Liver (tissue), 8 donors: ENCODE measurements at regions not wholly inside any gene's neighbourhood (a gene's known extent, or its start where the extent isn't known, plus 50 kb on each side); places are given as distances from the start of the nearest gene placed in this dataset.

Experiments
- DNase-seq: peaks from one replicate; pipeline ENCODE4 v3.0.0-alpha.2; 2017; ENCODE audit warnings: low spot score
- H3K27ac ChIP-seq, 2 donors: one replicate each; pipeline ENCODE4 v1.7.0; 2013; ENCODE audit warnings: inconsistent platforms in 2 of 2, low read length in 2 of 2, control low read depth in 1 of 2, low read depth in 1 of 2, mild to moderate bottlenecking in 1 of 2
- H3K27me3 ChIP-seq, 4 donors: one replicate each; pipeline versions ENCODE4 v1.6.1 to v1.7.0; 2013; ENCODE audit warnings: low read length in 3 of 4, inconsistent platforms in 1 of 4, mild to moderate bottlenecking in 1 of 4, moderate library complexity in 1 of 4; ENCODE audit not compliant: control insufficient read depth in 4 of 4, insufficient read depth in 4 of 4
- H3K36me3 ChIP-seq, 4 donors: one replicate each; pipeline versions ENCODE4 v1.6.1 to v1.7.0; 2013; ENCODE audit warnings: low read length in 3 of 4, mild to moderate bottlenecking in 3 of 4, low read depth in 1 of 4, moderate library complexity in 1 of 4; ENCODE audit not compliant: control insufficient read depth in 4 of 4, insufficient read depth in 3 of 4
- H3K4me1 ChIP-seq, 4 donors: one replicate each; pipeline versions ENCODE4 v1.6.1 to v1.7.0; 2013; ENCODE audit warnings: low read length in 3 of 4, mild to moderate bottlenecking in 3 of 4, moderate library complexity in 1 of 4; ENCODE audit not compliant: control insufficient read depth in 4 of 4, insufficient read depth in 4 of 4
- H3K4me3 ChIP-seq, 3 donors: one replicate each; pipeline versions ENCODE4 v1.6.1 to v1.7.0; 2013; ENCODE audit warnings: low read length in 3 of 3, control low read depth in 1 of 3, low read depth in 1 of 3, mild to moderate bottlenecking in 1 of 3
- H3K9ac ChIP-seq, 2 donors: one replicate each; pipeline ENCODE4 v1.7.0; 2013; ENCODE audit warnings: low read length in 2 of 2, mild to moderate bottlenecking in 2 of 2, moderate library complexity in 2 of 2, control low read depth in 1 of 2, low read depth in 1 of 2
- H3K9me3 ChIP-seq, 4 donors: one replicate each; pipeline versions ENCODE4 v1.6.1 to v1.7.0; 2013; ENCODE audit warnings: low read length in 3 of 4; ENCODE audit not compliant: control insufficient read depth in 4 of 4
- ATF3 ChIP-seq: IDR thresholded peaks from 2 replicates; pipeline ENCODE4 v1.6.1; 2016; ENCODE audit warnings: antibody characterized with exemption
- CTCF ChIP-seq: fragments of 150-350 bp; IDR thresholded peaks from 2 replicates; pipeline ENCODE4 v1.5.1; 2017; ENCODE audit warnings: improper control_type of control experiment, low read depth, low read length; ENCODE audit not compliant: missing input control
- EGR1 ChIP-seq, 2 donors: IDR thresholded peaks; 2 replicates each; pipeline ENCODE4 v1.6.1; 2016 to 2018; ENCODE audit warnings: antibody characterized with exemption in 2 of 2, low read depth in 2 of 2
- FOXA1 ChIP-seq: IDR thresholded peaks from 2 replicates; pipeline ENCODE4 v1.6.1; 2016; ENCODE audit warnings: antibody characterized with exemption
- FOXA2 ChIP-seq: IDR thresholded peaks from 2 replicates; pipeline ENCODE4 v1.6.1; 2016; ENCODE audit warnings: antibody characterized with exemption
- GABPA ChIP-seq, 2 donors: IDR thresholded peaks in 1 of 2; conservative IDR thresholded peaks in 1 of 2; 2 replicates each; pipeline ENCODE4 v1.6.1; 2016; ENCODE audit warnings: antibody characterized with exemption in 2 of 2, mild to moderate bottlenecking in 1 of 2, moderate library complexity in 1 of 2
- HNF4A ChIP-seq, 2 donors: conservative IDR thresholded peaks; 2 replicates each; pipeline ENCODE4 v1.6.1; 2016; ENCODE audit warnings: antibody characterized with exemption in 2 of 2, mild to moderate bottlenecking in 2 of 2
- HNF4G ChIP-seq: IDR thresholded peaks from 2 replicates; pipeline ENCODE4 v1.6.1; 2016; ENCODE audit warnings: antibody characterized with exemption
- JUND ChIP-seq, 2 donors: IDR thresholded peaks; 2 replicates each; pipeline ENCODE4 v1.6.1; 2016; ENCODE audit warnings: antibody characterized with exemption in 2 of 2
- NR2F2 ChIP-seq: IDR thresholded peaks from 2 replicates; pipeline ENCODE4 v1.6.1; 2016; ENCODE audit warnings: antibody characterized with exemption
- RAD21 ChIP-seq, 2 donors: IDR thresholded peaks; 2 replicates each; pipeline ENCODE4 v1.6.1; 2016; ENCODE audit warnings: antibody characterized with exemption in 2 of 2, mild to moderate bottlenecking in 2 of 2
- REST ChIP-seq: IDR thresholded peaks from 2 replicates; pipeline ENCODE4 v1.6.1; 2016; ENCODE audit warnings: antibody characterized with exemption, mild to moderate bottlenecking
- RXRA ChIP-seq, 2 donors: IDR thresholded peaks; 2 replicates each; pipeline ENCODE4 v1.6.1; 2017 to 2018; ENCODE audit warnings: antibody characterized with exemption in 2 of 2, mild to moderate bottlenecking in 1 of 2
- SP1 ChIP-seq: IDR thresholded peaks from 2 replicates; pipeline ENCODE4 v1.6.1; 2018; ENCODE audit warnings: antibody characterized with exemption, mild to moderate bottlenecking
- TAF1 ChIP-seq: conservative IDR thresholded peaks from 2 replicates; pipeline ENCODE4 v1.6.1; 2016; ENCODE audit warnings: antibody characterized with exemption, mild to moderate bottlenecking
- YY1 ChIP-seq: IDR thresholded peaks from 2 replicates; pipeline ENCODE4 v1.6.1; 2016; ENCODE audit warnings: antibody characterized with exemption, mild to moderate bottlenecking
- ZBTB33 ChIP-seq: IDR thresholded peaks from 2 replicates; pipeline ENCODE4 v1.6.1; 2016; ENCODE audit warnings: antibody characterized with exemption
- whole genome bisulfite sequencing: extraction: QIAGEN DNeasy Blood & Tissue Kit; methylation state at CpG from one replicate; pipeline ENCODE4 v1.1.7; 2013; 5-methylcytosine and 5-hydroxymethylcytosine counted together
- donor health status: healthy.
- donor health status: healthy.
- donor health status: healthy.
- donor health status: healthy.
- donor health status: healthy.

- no peaks in the 10 kb centered on the region for H3K36me3 ChIP-seq
- no peak overlapping the region for H3K9ac ChIP-seq
- 60% methylated on average over 7 of the region's 7 CpGs for WGBS
- H3K27me3 ChIP-seq = no peaks in the 10 kb centered on the region
- no peaks in the 10 kb centered on the region for H3K9me3 ChIP-seq
- no peak for DNase-seq
- no peak overlapping the region for H3K4me3 ChIP-seq
- no peak for TF ChIP-seq CTCF
- TF ChIP-seq HNF4A (conservative IDR thresholded peaks at IDR 0.05) = no peak
- TF ChIP-seq REST = no peak
- TF ChIP-seq NR2F2 = no peak
- no peak for TF ChIP-seq ZBTB33
- TF ChIP-seq GABPA (IDR thresholded peaks at IDR 0.05 in 1 of 2, conservative IDR thresholded peaks at IDR 0.05 in 1 of 2) = no peak
- no peak for TF ChIP-seq SP1
- TF ChIP-seq RAD21 (IDR thresholded peaks at IDR 0.05) = no peak
- TF ChIP-seq RXRA (IDR thresholded peaks at IDR 0.05) = no peak
- no peak for TF ChIP-seq FOXA1
- TF ChIP-seq ATF3 = no peak
- no peak for TF ChIP-seq HNF4G
- no peak for TF ChIP-seq FOXA2
- TF ChIP-seq JUND (IDR thresholded peaks at IDR 0.05) = no peak
- TF ChIP-seq TAF1 = no peak
- no peak for TF ChIP-seq EGR1 (IDR thresholded peaks at IDR 0.05; ENCODE audit: low read depth in 2 of 2)
- no peak for TF ChIP-seq YY1
- H3K4me1 ChIP-seq = no peaks in the 10 kb centered on the region
- H3K27ac ChIP-seq = no peak overlapping the region
Measured at GRCh38 chr21:16741141-16741665, 771.6 kb upstream of the CXADR start.

- Histone ChIP-seq H3K27ac (no peak overlapping the region), H3K27me3 (no peaks in the 10 kb centered on the region), H3K4me3 (no peak overlapping the region), H3K9me3 (no peaks in the 10 kb centered on the region), H3K36me3 (no peaks in the 10 kb centered on the region), H3K4me1 (no peaks in the 10 kb centered on the region), H3K9ac (no peak overlapping the region)
- TF ChIP-seq TAF1 = no peak
- no peak for TF ChIP-seq ZBTB33
- DNase-seq = no peak
- 65% methylated on average over 3 of the region's 3 CpGs for WGBS
Measured at GRCh38 chr21:16742131-16742641, 770.7 kb upstream of the CXADR start.
